ENCODE measurements at regions not wholly inside any gene's neighbourhood (a gene's known extent, or its start where the extent isn't known, plus 50 kb on each side); places are given as distances from the start of the nearest gene placed in this dataset.

DNA sequence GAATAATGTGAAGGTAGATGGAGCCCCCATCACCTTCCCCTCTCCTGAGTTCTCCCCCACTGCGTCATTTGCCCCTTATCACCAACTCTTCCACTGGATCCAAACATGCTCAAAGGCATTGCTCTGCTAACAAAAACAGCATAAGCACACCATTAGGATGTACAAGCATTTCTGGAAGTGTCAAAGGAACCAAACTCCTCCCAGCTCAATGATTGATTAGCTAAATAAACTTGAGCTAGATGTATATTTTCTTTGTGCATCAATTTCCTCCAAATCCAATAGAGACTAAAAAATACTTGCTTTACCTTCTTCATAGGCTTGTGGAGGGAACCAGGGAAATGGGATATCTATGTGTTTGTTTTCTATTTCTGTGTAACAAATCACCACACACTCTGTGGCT is 248.4 kb upstream of the JARID2 start:
- no peak overlapping the region for H3K27ac Mint-ChIP-seq

DNA sequence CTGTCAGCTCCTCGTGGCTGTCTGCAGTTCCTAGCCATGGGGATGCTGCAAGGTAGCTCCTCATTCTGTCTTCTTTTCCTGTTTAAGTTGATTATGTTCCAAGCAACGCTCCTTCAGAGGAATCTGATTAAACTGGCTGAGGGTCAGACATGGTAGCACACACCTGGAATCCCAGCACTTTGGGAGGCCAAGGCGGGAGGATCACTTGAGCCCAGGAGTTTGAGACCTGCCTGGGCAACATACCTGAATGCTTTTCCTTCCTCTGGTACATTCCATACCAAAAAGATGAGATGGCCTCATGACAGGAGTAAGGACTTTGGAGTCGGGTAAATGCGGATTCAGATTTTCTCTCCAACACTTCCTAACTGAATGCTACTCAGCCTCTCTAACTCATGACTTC is 246.8 kb upstream of the JARID2 start:
- no peaks in the 10 kb centered on the region for H3K9me3 Mint-ChIP-seq
- H3K36me3 Mint-ChIP-seq = no peaks in the 10 kb centered on the region
- peaks cover 8% of the 10 kb centered on the region for H3K4me1 Mint-ChIP-seq
- DNase-seq (ENCODE audit: low spot score in 2 of 2, unreplicated experiment in 2 of 2) = no peak
- TF ChIP-seq, protein P1, sequence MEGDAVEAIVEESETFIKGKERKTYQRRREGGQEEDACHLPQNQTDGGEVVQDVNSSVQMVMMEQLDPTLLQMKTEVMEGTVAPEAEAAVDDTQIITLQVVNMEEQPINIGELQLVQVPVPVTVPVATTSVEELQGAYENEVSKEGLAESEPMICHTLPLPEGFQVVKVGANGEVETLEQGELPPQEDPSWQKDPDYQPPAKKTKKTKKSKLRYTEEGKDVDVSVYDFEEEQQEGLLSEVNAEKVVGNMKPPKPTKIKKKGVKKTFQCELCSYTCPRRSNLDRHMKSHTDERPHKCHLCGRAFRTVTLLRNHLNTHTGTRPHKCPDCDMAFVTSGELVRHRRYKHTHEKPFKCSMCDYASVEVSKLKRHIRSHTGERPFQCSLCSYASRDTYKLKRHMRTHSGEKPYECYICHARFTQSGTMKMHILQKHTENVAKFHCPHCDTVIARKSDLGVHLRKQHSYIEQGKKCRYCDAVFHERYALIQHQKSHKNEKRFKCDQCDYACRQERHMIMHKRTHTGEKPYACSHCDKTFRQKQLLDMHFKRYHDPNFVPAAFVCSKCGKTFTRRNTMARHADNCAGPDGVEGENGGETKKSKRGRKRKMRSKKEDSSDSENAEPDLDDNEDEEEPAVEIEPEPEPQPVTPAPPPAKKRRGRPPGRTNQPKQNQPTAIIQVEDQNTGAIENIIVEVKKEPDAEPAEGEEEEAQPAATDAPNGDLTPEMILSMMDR (IDR thresholded peaks at IDR 0.05; ENCODE audit: unreplicated experiment) = no peak
- no peaks in the 10 kb centered on the region for H3K27me3 Mint-ChIP-seq (ENCODE audit: low read depth)
- no peak overlapping the region for H3K4me3 Mint-ChIP-seq
- no peak overlapping the region for H3K27ac Mint-ChIP-seq

More for the DNA sequence above, 248.4 kb upstream of the JARID2 start:
- no peaks in the 10 kb centered on the region for H3K9me3 Mint-ChIP-seq
- TF ChIP-seq, protein P1 (IDR thresholded peaks at IDR 0.05; ENCODE audit: unreplicated experiment) = no peak
- DNase-seq (ENCODE audit: low spot score in 2 of 2, unreplicated experiment in 2 of 2) = no peak
- peaks cover 8% of the 10 kb centered on the region for H3K4me1 Mint-ChIP-seq
- H3K4me3 Mint-ChIP-seq = no peak overlapping the region
- no peaks in the 10 kb centered on the region for H3K36me3 Mint-ChIP-seq
- no peaks in the 10 kb centered on the region for H3K27me3 Mint-ChIP-seq (ENCODE audit: low read depth)

DNA sequence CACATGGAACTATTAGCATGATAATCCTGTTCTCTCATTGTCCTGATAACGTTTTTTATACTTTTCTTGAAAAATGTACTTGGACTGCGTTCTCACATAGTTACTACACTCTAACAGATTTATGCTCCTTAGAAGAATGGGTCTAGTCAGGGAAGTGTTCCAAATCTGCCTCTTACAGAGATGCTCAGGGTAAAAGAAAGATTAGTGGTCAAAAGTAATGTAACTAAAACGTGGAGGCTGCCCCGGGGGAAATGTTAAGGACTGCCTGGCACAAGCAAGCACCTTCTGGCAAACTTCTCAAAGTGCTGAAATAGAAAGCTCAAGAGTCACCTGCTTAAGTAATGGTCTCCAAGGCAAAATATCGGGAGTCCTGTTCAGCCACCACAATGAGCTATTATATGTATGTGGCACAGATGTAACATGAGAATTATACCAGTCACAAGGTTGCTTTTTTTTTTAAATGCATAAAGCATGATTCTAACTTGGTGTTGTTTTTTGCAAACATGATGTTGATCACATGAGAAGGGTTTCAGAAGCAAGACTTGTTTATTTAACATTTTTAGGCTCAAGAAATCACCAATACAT is 244.5 kb upstream of the JARID2 start:
- DNase-seq (ENCODE audit: low spot score in 2 of 2, unreplicated experiment in 2 of 2) = no peak
- Mint-ChIP-seq H3K4me1 (peaks cover 8% of the 10 kb centered on the region), H3K4me3 (no peak overlapping the region), H3K27ac (no peak overlapping the region), H3K36me3 (no peaks in the 10 kb centered on the region), H3K9me3 (no peaks in the 10 kb centered on the region), H3K27me3 (ENCODE audit: low read depth) (no peaks in the 10 kb centered on the region)
- TF ChIP-seq, protein P1 (IDR thresholded peaks at IDR 0.05; ENCODE audit: unreplicated experiment) = no peak

DNA sequence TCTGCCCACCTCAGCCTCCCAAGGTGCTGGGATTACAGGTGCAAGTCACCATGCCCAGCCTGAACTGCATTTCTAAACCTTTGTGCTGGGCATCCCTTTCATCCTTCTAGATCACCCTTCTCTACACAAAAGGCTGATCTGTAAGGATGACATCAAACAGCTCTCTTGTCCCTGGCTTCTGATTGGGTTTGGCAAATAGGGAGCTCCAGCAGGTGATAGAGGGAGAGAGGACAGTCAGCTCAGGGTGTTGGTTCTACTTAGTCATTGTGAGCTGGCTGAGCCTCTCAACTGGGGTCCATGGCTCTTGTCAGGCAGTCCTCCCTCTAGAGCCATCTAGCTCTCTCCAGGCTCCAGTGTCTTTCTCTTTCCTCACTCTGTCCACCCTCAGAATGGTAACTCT is 237.6 kb upstream of the JARID2 start:
- no peak overlapping the region for H3K4me3 Mint-ChIP-seq
- H3K36me3 Mint-ChIP-seq = no peaks in the 10 kb centered on the region
- peaks cover 1% of the 10 kb centered on the region for H3K27me3 Mint-ChIP-seq (ENCODE audit: low read depth)
- no peaks in the 10 kb centered on the region for H3K4me1 Mint-ChIP-seq
- DNase-seq (ENCODE audit: low spot score in 2 of 2, unreplicated experiment in 2 of 2) = no peak
- TF ChIP-seq, protein P1 (IDR thresholded peaks at IDR 0.05; ENCODE audit: unreplicated experiment) = no peak
- H3K9me3 Mint-ChIP-seq = peaks cover 4% of the 10 kb centered on the region
- H3K27ac Mint-ChIP-seq = no peak overlapping the region

DNA sequence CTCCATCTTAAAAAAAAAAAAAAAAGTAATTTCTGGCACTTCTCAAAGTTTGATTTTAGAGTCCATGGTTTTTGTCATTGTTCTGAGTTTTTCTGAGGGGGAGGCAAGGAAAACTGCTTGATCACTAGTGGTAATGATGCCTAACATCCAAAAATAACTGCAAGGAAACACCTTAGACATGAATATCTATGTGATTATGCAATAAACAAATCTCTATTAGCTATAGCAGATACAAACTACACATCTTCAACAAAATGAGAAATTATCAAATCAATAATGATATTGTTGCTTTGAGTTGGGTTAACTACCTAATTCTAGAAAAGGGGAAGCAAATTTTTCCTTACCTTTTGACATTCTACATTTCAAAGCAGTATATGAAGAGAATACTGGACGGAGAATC is 230.9 kb upstream of the JARID2 start:
- Mint-ChIP-seq H3K36me3 (no peaks in the 10 kb centered on the region), H3K27me3 (ENCODE audit: low read depth) (peaks cover 25% of the 10 kb centered on the region), H3K4me1 (peaks cover 27% of the 10 kb centered on the region), H3K9me3 (peaks cover 4% of the 10 kb centered on the region), H3K27ac (no peak overlapping the region), H3K4me3 (no peak overlapping the region)
- TF ChIP-seq, protein P1 (IDR thresholded peaks at IDR 0.05; ENCODE audit: unreplicated experiment) = no peak
- DNase-seq (ENCODE audit: low spot score in 2 of 2, unreplicated experiment in 2 of 2) = no peak

DNA sequence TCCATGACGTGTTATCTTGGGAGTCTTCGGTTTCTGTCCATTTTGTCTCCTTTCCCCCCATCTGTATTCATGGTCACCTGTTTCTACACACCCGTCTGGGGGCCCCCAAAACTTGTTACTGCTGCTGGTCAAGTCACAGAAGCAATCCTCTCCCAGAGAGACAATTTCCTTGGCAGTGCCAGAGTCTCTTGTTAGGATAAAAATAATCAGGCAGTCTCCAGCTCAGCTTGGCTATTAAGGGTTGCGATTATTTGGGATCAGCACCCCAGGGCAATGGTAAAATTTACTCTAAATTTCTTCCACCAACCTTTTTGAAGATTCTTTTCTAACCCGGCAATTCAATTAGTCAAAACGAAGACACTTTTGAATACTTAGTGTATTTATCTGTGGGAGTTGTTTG is 229.1 kb upstream of the JARID2 start:
- Mint-ChIP-seq H3K27me3 (ENCODE audit: low read depth) (peaks cover 25% of the 10 kb centered on the region), H3K4me3 (no peak overlapping the region), H3K36me3 (no peaks in the 10 kb centered on the region), H3K27ac (peak overlapping the region; percentile 6), H3K9me3 (peaks cover 4% of the 10 kb centered on the region), H3K4me1 (peaks cover 40% of the 10 kb centered on the region)
- TF ChIP-seq, protein P1 (IDR thresholded peaks at IDR 0.05; ENCODE audit: unreplicated experiment) = no peak
- no peak for DNase-seq (ENCODE audit: low spot score in 2 of 2, unreplicated experiment in 2 of 2)
